Uterus (tissue), 3 donors: ENCODE measurements at regions not wholly inside any gene's neighbourhood (a gene's known extent, or its start where the extent isn't known, plus 50 kb on each side); places are given as distances from the start of the nearest gene placed in this dataset.
"Not testable (repeated sequence)": the region's sequence is repeated elsewhere in the genome, so short reads cannot be mapped to it uniquely, and the experiment has no call there.

Experiments used
- DNase-seq, 2 donors: peaks; one replicate each; pipeline ENCODE4 v3.0.0-alpha.2; 2019 to 2020
- H3K27ac ChIP-seq, 2 donors: fragments of 200-600 bp; sonication (generic); 1 replicate in 1 of 2; 2 replicates in 1 of 2; pipeline ENCODE4 v1.5.1; 2016 to 2018
- H3K27me3 ChIP-seq, 2 donors: fragments of 200-600 bp; sonication (generic); one replicate each; pipeline ENCODE4 v1.5.1; 2018 to 2019; ENCODE audit warnings: control low read depth in 1 of 2
- H3K36me3 ChIP-seq, 2 donors: fragments of 200-600 bp; sonication (generic); one replicate each; pipeline ENCODE4 v1.5.1; 2019; ENCODE audit warnings: control low read depth in 1 of 2
- H3K4me1 ChIP-seq, 2 donors: fragments of 200-600 bp; sonication (generic); one replicate each; pipeline ENCODE4 v1.5.1; 2018 to 2019; ENCODE audit warnings: control low read depth in 1 of 2
- H3K4me3 ChIP-seq, 2 donors: fragments of 200-600 bp; sonication (generic); 1 replicate in 1 of 2; 2 replicates in 1 of 2; pipeline ENCODE4 v1.5.1; 2018 to 2019; ENCODE audit warnings: mild to moderate bottlenecking in 1 of 2
- H3K9me3 ChIP-seq, 2 donors: fragments of 200-600 bp; sonication (generic); one replicate each; pipeline ENCODE4 v1.5.1; 2019; ENCODE audit warnings: control low read depth in 1 of 2
- CTCF ChIP-seq, 4 experiments: fragments of 200-600 bp in 2 of 4; fragments of 450-650 bp in 2 of 4; sonication (generic) in 2 of 4; IDR thresholded peaks; one replicate each; pipeline ENCODE4 v1.5.1; 2016 to 2019; ENCODE audit warnings: antibody characterized with exemption in 4 of 4, mild to moderate bottlenecking in 2 of 4, moderate library complexity in 1 of 4
- POLR2A ChIP-seq, 2 donors: fragments of 450-650 bp; IDR thresholded peaks; one replicate each; pipeline ENCODE4 v1.6.1; 2016; ENCODE audit warnings: antibody characterized with exemption in 2 of 2, mild to moderate bottlenecking in 1 of 2, moderate library complexity in 1 of 2
- intact Hi-C: fragments of 100-400 bp; cut with DNase I; formaldehyde crosslinking; loops from one replicate; pipeline ENCODE4 v1.15.1; 2023; ENCODE audit warnings: low total_unique reads
- donor health status: DM: yes; HTN: yes; CAD: no.

DNA sequence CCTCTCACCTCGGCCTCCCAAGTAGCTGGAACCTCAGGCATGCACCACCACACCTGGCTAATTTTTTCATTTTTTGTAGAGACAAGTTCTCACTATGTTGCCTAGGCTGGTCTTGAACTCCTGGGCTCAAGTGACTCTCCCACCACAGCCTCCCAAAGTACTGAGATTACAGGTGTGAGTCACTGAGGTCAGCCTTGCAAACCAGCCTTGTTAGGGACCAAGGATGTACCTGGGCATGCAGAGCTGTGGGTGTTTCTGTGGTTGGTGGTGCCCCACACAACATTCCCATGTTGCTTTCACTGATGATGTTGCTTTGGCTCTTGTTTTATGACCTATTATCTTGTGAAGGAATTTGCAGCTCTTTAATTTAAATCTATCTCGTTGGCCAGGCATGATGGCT, 54.8 kb downstream of the OTUD1 start:
- no peak for DNase-seq
- Histone ChIP-seq H3K27me3 (no peaks in the 10 kb centered on the region), H3K27ac (no peak overlapping the region), H3K36me3 (no peaks in the 10 kb centered on the region), H3K4me1 (no peaks in the 10 kb centered on the region), H3K4me3 (no peak overlapping the region), H3K9me3 (no peaks in the 10 kb centered on the region)
- intact Hi-C loops: no loop called here
- no peak for TF ChIP-seq CTCF (IDR thresholded peaks at IDR 0.05)
- no peak for TF ChIP-seq POLR2A (IDR thresholded peaks at IDR 0.05)

DNA sequence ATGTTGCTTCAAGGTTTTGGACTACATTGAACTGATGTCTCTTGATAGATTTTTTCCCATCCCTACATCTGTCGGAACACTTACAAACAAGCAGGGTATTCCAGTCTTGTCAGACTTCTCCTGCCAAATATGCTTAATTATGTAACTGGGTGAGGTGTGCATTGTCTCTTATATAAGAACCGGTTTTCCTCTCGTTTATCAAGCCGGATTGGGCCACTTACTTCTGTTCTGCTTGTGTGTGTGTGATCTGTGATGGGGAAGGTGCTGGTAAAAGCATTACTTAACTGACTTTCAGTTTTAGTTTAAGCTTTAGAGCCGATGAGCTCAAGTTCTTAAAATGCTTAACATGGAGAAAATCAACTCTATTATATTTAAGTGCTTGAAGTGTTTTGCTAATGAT, 57.9 kb downstream of the OTUD1 start:
- H3K4me1 ChIP-seq: no peaks in the 10 kb centered on the region
- no peak overlapping the region for H3K27ac ChIP-seq
- no peak overlapping the region for H3K4me3 ChIP-seq
- no peak for TF ChIP-seq CTCF (IDR thresholded peaks at IDR 0.05)
- TF ChIP-seq POLR2A (IDR thresholded peaks at IDR 0.05): no peak
- DNase-seq: no peak
- intact Hi-C loops: no loop called here
- H3K36me3 ChIP-seq: no peaks in the 10 kb centered on the region
- no peaks in the 10 kb centered on the region for H3K27me3 ChIP-seq
- H3K9me3 ChIP-seq: no peaks in the 10 kb centered on the region

DNA sequence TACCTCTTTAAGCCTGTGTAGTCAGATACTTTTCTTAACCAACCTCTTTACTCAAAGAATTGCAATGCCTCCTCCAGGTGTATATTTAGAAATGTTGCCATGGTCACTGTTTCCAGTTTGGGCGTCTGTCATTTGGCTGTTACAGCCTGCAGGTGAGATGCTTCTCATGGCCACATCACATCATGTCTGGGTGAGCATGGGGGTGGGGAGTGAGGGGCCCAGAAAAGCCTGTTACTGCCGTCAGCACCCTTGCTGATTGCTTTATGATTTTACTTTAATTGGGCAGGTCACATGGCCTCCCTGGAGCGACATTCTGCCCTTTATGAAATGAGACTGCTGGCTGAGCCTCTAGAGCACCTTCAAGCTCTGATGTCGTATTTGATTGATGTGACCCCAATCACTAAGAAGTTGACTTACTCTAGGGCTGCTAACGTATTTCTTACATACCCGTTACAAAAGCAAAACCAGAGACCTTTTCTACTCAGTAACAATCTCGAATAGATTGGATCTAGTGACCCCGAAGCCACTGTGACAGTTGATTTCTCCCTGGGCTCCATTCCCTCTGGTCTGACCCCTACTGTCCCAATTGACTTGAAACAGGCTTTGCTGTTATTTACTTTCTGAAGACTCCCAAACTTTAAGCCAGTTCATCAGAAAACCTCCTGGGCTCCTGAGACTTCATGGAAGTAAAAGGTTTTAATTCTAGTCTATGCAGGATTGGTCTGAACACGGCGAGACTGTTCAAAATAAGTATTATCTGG, 60.7 kb downstream of the OTUD1 start:
- Histone ChIP-seq H3K27me3 (no peaks in the 10 kb centered on the region), H3K9me3 (no peaks in the 10 kb centered on the region), H3K4me3 (no peak overlapping the region), H3K36me3 (no peaks in the 10 kb centered on the region), H3K27ac (no peak overlapping the region), H3K4me1 (no peaks in the 10 kb centered on the region)
- no peak for DNase-seq
- intact Hi-C loops: no loop called here
- TF ChIP-seq CTCF (IDR thresholded peaks at IDR 0.05) (no peak), POLR2A (IDR thresholded peaks at IDR 0.05) (no peak)

- intact Hi-C loops: no loop called here
- no peak overlapping the region for H3K4me3 ChIP-seq
- H3K27ac ChIP-seq: no peak overlapping the region
- no peaks in the 10 kb centered on the region for H3K36me3 ChIP-seq
- H3K4me1 ChIP-seq: no peaks in the 10 kb centered on the region
- no peaks in the 10 kb centered on the region for H3K27me3 ChIP-seq
- no peaks in the 10 kb centered on the region for H3K9me3 ChIP-seq
- TF ChIP-seq CTCF (IDR thresholded peaks at IDR 0.05) (no peak), POLR2A (IDR thresholded peaks at IDR 0.05) (no peak)
- DNase-seq: no peak
Measured at GRCh38 chr10:23505797-23506465, 67.1 kb downstream of the OTUD1 start.

DNA sequence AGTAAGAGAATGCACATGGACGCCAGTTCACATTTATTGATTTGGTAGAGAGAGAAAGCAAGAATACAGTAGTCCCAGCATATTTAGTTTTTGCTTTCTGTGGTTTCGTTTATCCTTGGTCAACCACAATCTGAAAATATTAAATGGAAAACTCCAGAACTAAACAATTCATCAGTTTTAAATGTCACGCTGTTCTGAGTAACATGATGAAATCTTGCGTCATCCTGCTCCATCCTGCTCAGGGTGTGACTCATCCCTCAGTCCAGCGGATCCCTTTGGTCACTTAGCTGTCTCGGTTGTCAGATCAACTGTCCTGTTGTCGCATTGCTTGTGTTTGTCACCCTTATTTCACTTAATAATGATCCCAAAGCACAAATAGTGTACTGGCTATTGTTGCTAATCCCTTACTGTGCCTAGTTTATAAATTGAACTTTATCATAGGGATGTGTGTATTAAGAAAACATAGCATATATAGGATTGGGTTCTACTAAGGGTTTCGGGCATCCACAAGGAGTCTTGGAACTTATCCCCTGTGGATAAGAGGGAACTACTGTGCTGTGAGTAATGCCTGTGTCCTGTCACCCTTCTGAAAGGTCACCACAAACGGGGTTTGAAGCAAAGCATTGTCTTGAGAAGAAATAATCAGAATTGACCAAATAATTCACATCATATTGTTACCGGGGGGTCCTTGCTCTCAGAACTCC, 73.6 kb downstream of the OTUD1 start:
- Histone ChIP-seq H3K4me3 (no peak overlapping the region), H3K9me3 (no peaks in the 10 kb centered on the region), H3K27me3 (no peaks in the 10 kb centered on the region), H3K4me1 (no peaks in the 10 kb centered on the region), H3K36me3 (no peaks in the 10 kb centered on the region), H3K27ac (no peak overlapping the region)
- intact Hi-C loops: no loop called here
- TF ChIP-seq POLR2A (IDR thresholded peaks at IDR 0.05) (no peak), CTCF (IDR thresholded peaks at IDR 0.05) (no peak)
- DNase-seq: no peak

GRCh38 chr10:23513621-23514020, 74.7 kb downstream of the OTUD1 start:
- H3K27ac ChIP-seq, H3K36me3 ChIP-seq, DNase-seq, H3K4me3 ChIP-seq, H3K4me1 ChIP-seq, H3K9me3 ChIP-seq, intact Hi-C loops, H3K27me3 ChIP-seq: not testable (repeated sequence)
